Lower lobe of right lung (tissue), 2 donors: ENCODE measurements at regions not wholly inside any gene's neighbourhood (a gene's known extent, or its start where the extent isn't known, plus 50 kb on each side); places are given as distances from the start of the nearest gene placed in this dataset.
"Not testable (repeated sequence)": the region's sequence is repeated elsewhere in the genome, so short reads cannot be mapped to it uniquely, and the experiment has no call there.

ENCODE experiments used
- ATAC-seq, 2 donors: fragments of 200-7000 bp; cut with Tn5 transposase; one replicate each; pipeline ENCODE4 v1.9.1; 2020 to 2022; ENCODE audit warnings: mild to moderate bottlenecking in 2 of 2, moderate library complexity in 2 of 2
- DNase-seq: peaks from one replicate; pipeline ENCODE4 v3.0.0-alpha.2; 2020
- H3K27ac ChIP-seq: fragments of 200-600 bp; one replicate; pipeline ENCODE4 v1.8.0; 2022
- H3K27me3 ChIP-seq: fragments of 200-600 bp; one replicate; pipeline ENCODE4 v1.8.0; 2022; ENCODE audit warnings: low read depth
- H3K36me3 ChIP-seq: fragments of 200-600 bp; one replicate; pipeline ENCODE4 v1.8.0; 2022; ENCODE audit warnings: mild to moderate bottlenecking
- H3K4me1 ChIP-seq: fragments of 200-600 bp; one replicate; pipeline ENCODE4 v1.8.0; 2022
- H3K4me3 ChIP-seq: fragments of 200-600 bp; one replicate; pipeline ENCODE4 v1.8.0; 2022; ENCODE audit warnings: mild to moderate bottlenecking
- H3K9me3 ChIP-seq: fragments of 200-600 bp; one replicate; pipeline ENCODE4 v1.8.0; 2022
- intact Hi-C: fragments of 100-400 bp; cut with DNase I; formaldehyde crosslinking; loops from one replicate; pipeline ENCODE4 v1.11.0; 2022
- TF ChIP-seq, protein P1 (sequence below): fragments of 200-600 bp; IDR thresholded peaks from one replicate; pipeline ENCODE4 v1.8.0; 2022; ENCODE audit warnings: antibody characterized with exemption, mild to moderate bottlenecking
- donor health status: DM: no; HTN: yes; CAD: no; lungs with severe emphysema.

DNA sequence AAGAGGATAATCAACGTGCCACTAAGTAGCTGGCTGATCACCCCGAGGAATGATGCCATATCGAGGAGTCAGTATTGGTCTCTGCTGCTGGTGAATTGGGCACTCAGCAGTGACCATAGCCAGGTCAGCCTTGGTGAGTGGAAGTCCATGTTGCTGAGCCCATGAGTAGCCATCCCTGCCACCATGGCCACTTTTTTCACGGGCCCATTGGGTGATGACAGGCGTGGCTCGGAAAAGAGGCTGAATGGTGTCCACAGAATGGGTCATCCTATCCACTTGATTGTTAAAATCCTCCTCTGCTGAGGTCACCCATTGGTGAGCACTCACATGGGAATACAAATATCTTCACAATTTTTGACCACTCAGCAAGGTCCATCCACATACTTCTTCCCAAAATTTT, 114.4 kb downstream of the UBE2NL start:
- TF ChIP-seq, protein P1, sequence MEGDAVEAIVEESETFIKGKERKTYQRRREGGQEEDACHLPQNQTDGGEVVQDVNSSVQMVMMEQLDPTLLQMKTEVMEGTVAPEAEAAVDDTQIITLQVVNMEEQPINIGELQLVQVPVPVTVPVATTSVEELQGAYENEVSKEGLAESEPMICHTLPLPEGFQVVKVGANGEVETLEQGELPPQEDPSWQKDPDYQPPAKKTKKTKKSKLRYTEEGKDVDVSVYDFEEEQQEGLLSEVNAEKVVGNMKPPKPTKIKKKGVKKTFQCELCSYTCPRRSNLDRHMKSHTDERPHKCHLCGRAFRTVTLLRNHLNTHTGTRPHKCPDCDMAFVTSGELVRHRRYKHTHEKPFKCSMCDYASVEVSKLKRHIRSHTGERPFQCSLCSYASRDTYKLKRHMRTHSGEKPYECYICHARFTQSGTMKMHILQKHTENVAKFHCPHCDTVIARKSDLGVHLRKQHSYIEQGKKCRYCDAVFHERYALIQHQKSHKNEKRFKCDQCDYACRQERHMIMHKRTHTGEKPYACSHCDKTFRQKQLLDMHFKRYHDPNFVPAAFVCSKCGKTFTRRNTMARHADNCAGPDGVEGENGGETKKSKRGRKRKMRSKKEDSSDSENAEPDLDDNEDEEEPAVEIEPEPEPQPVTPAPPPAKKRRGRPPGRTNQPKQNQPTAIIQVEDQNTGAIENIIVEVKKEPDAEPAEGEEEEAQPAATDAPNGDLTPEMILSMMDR: no peak
- Histone ChIP-seq H3K4me3 (no peak overlapping the region), H3K36me3 (no peaks in the 10 kb centered on the region), H3K27me3 (no peaks in the 10 kb centered on the region), H3K9me3 (no peaks in the 10 kb centered on the region), H3K4me1 (no peaks in the 10 kb centered on the region), H3K27ac (no peak overlapping the region)
- ATAC-seq (no peak), DNase-seq (no peak)
- intact Hi-C loops: no loop called here

- no peak for ATAC-seq
- no peak overlapping the region for H3K4me3 ChIP-seq
- no peak overlapping the region for H3K27ac ChIP-seq
- H3K36me3 ChIP-seq: no peaks in the 10 kb centered on the region
- no peak for DNase-seq
- H3K27me3 ChIP-seq: no peaks in the 10 kb centered on the region
- H3K4me1 ChIP-seq: no peaks in the 10 kb centered on the region
- no peaks in the 10 kb centered on the region for H3K9me3 ChIP-seq
- intact Hi-C loops: no loop called here
- TF ChIP-seq, protein P1: no peak
Observed at GRCh38 chrX:144006811-144007210, 122.9 kb downstream of the UBE2NL start.

DNA sequence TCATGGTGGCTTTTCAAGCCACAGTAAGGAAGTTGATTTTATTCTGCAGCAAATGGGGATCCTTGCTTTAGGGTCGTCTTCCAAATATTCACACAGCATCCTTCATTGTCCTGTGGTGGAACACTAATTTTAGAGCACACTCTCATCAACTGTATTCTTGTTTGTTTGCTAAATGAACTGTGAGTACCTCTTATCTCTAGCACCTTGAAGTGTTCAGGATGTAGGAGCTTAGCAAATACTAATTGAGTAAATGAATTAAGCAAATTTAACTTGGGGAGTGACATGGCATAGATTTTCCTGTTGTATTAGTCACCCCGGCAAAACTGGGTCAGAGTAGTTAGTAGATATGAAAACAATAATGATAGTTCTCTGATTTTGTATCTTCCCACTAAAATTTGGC, 156.9 kb downstream of the UBE2NL start:
- Histone ChIP-seq H3K36me3 (no peaks in the 10 kb centered on the region), H3K4me1 (no peaks in the 10 kb centered on the region), H3K4me3 (no peak overlapping the region), H3K9me3 (no peaks in the 10 kb centered on the region), H3K27me3 (no peaks in the 10 kb centered on the region), H3K27ac (no peak overlapping the region)
- TF ChIP-seq, protein P1: no peak
- intact Hi-C loops: no loop called here
- peak in 1 of 2 donors; percentile 87 for ATAC-seq
- no peak for DNase-seq

DNA sequence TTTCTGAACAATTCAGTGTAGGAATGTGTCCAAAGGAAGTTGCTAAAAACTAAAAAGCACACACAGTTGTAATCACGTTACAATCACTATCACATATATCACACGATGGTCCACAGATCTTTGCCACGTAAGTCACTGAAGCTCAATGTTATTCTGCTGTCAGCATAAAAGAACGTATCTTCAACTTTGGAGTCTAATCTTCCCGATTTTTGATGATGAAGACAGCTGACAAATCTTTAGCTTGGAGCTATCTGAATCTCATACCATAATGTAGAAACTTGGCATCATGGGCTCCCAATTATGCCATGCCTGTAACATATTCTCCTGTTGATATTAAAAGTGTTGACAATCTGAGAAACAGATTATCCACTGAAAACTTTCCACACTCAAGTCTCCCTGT, 158.4 kb downstream of the UBE2NL start:
- H3K9me3 ChIP-seq: no peaks in the 10 kb centered on the region
- no peak overlapping the region for H3K4me3 ChIP-seq
- no peaks in the 10 kb centered on the region for H3K36me3 ChIP-seq
- DNase-seq (no peak), ATAC-seq (no peak)
- H3K27me3 ChIP-seq: no peaks in the 10 kb centered on the region
- intact Hi-C loops: no loop called here
- H3K27ac ChIP-seq: no peak overlapping the region
- TF ChIP-seq, protein P1: no peak
- no peaks in the 10 kb centered on the region for H3K4me1 ChIP-seq

- Histone ChIP-seq H3K4me3 (no peak overlapping the region), H3K27ac (no peak overlapping the region), H3K36me3 (no peaks in the 10 kb centered on the region), H3K27me3 (no peaks in the 10 kb centered on the region), H3K4me1 (no peaks in the 10 kb centered on the region), H3K9me3 (no peaks in the 10 kb centered on the region)
- TF ChIP-seq, protein P1: no peak
- intact Hi-C loops: no loop called here
- ATAC-seq: no peak
- DNase-seq: no peak
Observed at GRCh38 chrX:144075432-144075831, 191.6 kb downstream of the UBE2NL start.

GRCh38 chrX:144082237-144082636, 198.4 kb downstream of the UBE2NL start:
- DNase-seq, H3K36me3 ChIP-seq, H3K4me3 ChIP-seq, H3K9me3 ChIP-seq, intact Hi-C loops, H3K27ac ChIP-seq, H3K4me1 ChIP-seq, H3K27me3 ChIP-seq: not testable (repeated sequence)
- ATAC-seq: peak in 1 of 2 donors; percentile 11

DNA sequence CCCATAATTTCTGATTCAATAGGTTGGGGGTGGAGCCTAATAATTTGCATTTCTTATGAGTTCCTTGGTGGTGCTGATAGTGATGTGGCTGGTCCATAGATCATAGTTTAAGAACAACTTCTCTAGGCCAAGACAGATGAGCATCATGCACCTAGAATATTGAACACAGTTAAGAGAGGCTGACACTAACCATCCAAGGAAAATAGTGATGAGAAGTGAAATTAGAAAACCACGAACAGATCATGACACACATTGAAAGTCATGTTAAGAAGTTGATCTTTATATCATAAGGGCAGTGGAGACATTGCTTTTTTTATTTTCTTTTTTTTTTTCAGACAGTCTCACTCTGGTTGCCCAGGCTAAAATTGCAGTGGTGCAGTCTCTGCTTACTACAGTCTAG, 205.8 kb downstream of the UBE2NL start:
- ATAC-seq, H3K36me3 ChIP-seq, H3K4me1 ChIP-seq, H3K27ac ChIP-seq, H3K9me3 ChIP-seq, H3K4me3 ChIP-seq, H3K27me3 ChIP-seq, DNase-seq, intact Hi-C loops: not testable (repeated sequence)

DNA sequence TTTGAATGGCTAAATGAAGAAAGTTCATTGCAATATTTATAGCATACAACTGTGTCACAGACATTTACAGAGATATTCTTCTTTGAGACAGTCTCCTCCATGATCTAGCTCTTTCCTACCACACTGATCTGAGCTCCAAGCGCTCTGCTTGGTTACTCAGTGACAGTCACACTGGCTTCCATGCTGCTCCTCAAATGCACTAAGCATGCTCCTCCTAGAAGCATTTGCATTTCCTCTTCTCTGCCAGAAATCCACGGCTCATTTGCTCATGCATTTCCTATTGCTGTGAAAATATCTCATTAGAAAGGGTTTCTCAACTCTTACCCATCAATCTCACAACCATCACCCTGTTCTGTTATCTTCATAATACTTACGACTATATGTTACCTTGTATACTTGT, 208.2 kb downstream of the UBE2NL start:
- ATAC-seq, DNase-seq, H3K36me3 ChIP-seq, intact Hi-C loops, H3K4me1 ChIP-seq, H3K9me3 ChIP-seq, H3K27ac ChIP-seq, H3K27me3 ChIP-seq, H3K4me3 ChIP-seq: not testable (repeated sequence)

DNA sequence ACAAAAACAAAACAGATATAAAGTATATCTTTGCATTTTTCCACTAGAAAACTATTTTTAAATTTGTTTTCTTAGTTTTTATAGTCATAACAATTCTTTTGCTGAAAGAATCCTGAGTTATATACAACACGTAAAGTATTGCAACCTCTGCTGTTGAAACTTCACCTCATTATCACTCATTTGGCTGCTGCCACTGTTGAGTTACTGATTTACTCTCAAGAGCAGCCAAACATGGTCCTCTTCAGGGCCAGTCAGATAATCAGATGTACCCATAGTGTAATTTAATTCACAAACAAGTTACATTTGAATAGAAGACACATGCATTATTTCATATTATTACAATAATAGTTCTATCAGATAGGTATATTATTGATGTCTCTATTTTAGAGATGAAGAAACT, 235.6 kb downstream of the UBE2NL start:
- intact Hi-C loops, DNase-seq, H3K4me3 ChIP-seq, H3K36me3 ChIP-seq, H3K27ac ChIP-seq, H3K9me3 ChIP-seq, H3K4me1 ChIP-seq, H3K27me3 ChIP-seq, ATAC-seq: not testable (repeated sequence)

GRCh38 chrX:144121566-144121965, 237.7 kb downstream of the UBE2NL start:
- H3K27ac ChIP-seq, H3K36me3 ChIP-seq, H3K4me1 ChIP-seq, H3K9me3 ChIP-seq, intact Hi-C loops, H3K4me3 ChIP-seq, ATAC-seq, H3K27me3 ChIP-seq, DNase-seq: not testable (repeated sequence)
